Urinary bladder (tissue), 3 donors: ENCODE measurements at regions not wholly inside any gene's neighbourhood (a gene's known extent, or its start where the extent isn't known, plus 50 kb on each side); places are given as distances from the start of the nearest gene placed in this dataset.
A peak's percentile ranks its signal among the peaks of the same experiment; 100 is the strongest.

Experiments used
- DNase-seq: peaks from one replicate; pipeline ENCODE4 v3.0.0-alpha.2; 2015; ENCODE audit errors: extremely low spot score
- H3K27ac ChIP-seq: one replicate; pipeline ENCODE4 v1.5.1; 2013; ENCODE audit warnings: low read depth, mild to moderate bottlenecking, moderate library complexity
- H3K36me3 ChIP-seq: one replicate; pipeline ENCODE4 v1.6.1; 2013; ENCODE audit warnings: mild to moderate bottlenecking, moderate library complexity; ENCODE audit not compliant: insufficient read depth
- H3K4me1 ChIP-seq: one replicate; pipeline ENCODE4 v1.6.1; 2013; ENCODE audit warnings: mild to moderate bottlenecking, moderate library complexity; ENCODE audit not compliant: insufficient read depth
- H3K4me3 ChIP-seq: one replicate; pipeline ENCODE4 v1.5.1; 2013; ENCODE audit warnings: low read depth, low read length
- WGBS: extraction: QIAGEN DNeasy Blood & Tissue Kit; methylation state at CpG from one replicate; pipeline ENCODE4 v1.1.7; 2013; 5-methylcytosine and 5-hydroxymethylcytosine counted together
- donor health status: healthy with polysubstance abuse.
- donor health status: healthy.

GRCh38 chr3:117893638-117894037 is 1141.0 kb downstream of the IGSF11 start:
- Histone ChIP-seq H3K27ac (no peak overlapping the region), H3K4me3 (no peak overlapping the region), H3K36me3 (no peaks in the 10 kb centered on the region), H3K4me1 (no peaks in the 10 kb centered on the region)
- 77% methylated on average over 2 of the region's 2 CpGs for WGBS
- DNase-seq, result no peak

DNA sequence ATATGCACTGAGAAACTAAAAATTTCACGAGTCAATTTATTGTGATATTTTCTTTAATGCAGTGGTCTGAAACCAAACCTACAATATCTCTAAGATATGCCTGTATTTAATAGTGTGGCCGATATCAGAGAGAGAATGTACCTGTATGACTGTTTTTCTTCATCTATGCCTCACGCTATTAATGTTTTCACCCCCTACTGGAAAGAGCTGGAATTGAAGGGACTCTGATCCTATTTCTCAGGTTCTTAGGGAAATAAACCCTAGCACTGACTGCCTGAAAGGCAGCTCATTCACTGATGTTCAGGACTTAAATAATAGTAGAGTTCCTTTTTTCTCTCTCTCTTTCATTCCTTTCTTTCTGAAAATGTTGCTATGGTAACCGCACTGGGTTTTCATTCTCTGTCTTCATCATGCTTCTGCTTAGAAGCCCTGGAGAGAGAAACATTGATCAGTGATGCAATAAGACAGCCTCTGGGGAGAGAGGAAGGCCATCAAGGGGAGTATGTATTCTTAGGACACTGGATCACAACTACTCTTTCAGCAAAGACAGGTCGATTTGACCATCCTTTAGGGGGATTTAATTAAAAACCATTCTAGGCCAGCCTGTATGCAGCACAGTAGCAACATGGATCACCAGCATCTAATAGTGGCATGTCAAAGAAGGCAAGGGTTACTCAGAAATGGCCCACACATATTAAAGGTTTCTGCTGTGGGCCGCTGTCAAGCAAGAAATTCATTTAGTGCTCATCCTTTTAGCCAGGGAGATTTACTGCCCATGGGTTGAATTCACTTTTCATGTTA is 1135.7 kb downstream of the IGSF11 start:
- Histone ChIP-seq H3K27ac (no peak overlapping the region), H3K4me1 (no peaks in the 10 kb centered on the region), H3K4me3 (no peak overlapping the region), H3K36me3 (no peaks in the 10 kb centered on the region)
- 63% methylated on average over 6 of the region's 6 CpGs for WGBS
- no peak for DNase-seq

GRCh38 chr3:117903226-117903625 is 1131.4 kb downstream of the IGSF11 start:
- no peak for DNase-seq
- Histone ChIP-seq H3K4me1 (no peaks in the 10 kb centered on the region), H3K4me3 (no peak overlapping the region), H3K36me3 (no peaks in the 10 kb centered on the region), H3K27ac (no peak overlapping the region)

GRCh38 chr3:117910820-117911521 is 1123.7 kb downstream of the IGSF11 start:
- no peak for DNase-seq
- no peaks in the 10 kb centered on the region for H3K36me3 ChIP-seq
- H3K4me3 ChIP-seq, result no peak overlapping the region
- 77% methylated on average over 3 of the region's 3 CpGs for WGBS
- no peak overlapping the region for H3K27ac ChIP-seq
- H3K4me1 ChIP-seq, result no peaks in the 10 kb centered on the region

DNA sequence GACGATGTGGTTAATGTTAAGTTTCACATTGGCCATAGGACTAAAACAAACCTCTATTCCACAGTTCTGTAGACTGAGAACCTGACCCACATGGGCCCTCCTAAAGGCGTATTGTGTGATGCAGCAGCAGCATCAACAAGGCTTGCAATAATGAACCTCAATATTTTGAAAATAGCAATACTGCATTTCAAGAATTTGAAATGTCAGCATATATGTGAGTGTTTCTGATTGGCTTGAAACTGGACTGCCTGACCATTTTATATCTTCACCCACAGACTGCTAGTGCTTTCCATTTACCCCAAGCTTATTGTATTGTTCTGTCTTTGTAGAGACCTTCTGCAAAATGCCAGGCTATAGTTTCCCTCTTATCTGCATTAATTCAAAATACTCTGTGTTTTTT is 1122.3 kb downstream of the IGSF11 start:
- Histone ChIP-seq H3K36me3 (no peaks in the 10 kb centered on the region), H3K4me3 (no peak overlapping the region), H3K4me1 (no peaks in the 10 kb centered on the region), H3K27ac (no peak overlapping the region)
- no peak for DNase-seq
- WGBS, result 95% methylated on average over 2 of the region's 2 CpGs

GRCh38 chr3:117914540-117915100 is 1120.0 kb downstream of the IGSF11 start:
- WGBS, result 49% methylated on average over 8 of the region's 8 CpGs
- no peak for DNase-seq
- Histone ChIP-seq H3K27ac (no peak overlapping the region), H3K4me1 (no peaks in the 10 kb centered on the region), H3K4me3 (no peak overlapping the region), H3K36me3 (no peaks in the 10 kb centered on the region)

- 95% methylated on average over 2 of the region's 2 CpGs for WGBS
- H3K4me1 ChIP-seq, result no peaks in the 10 kb centered on the region
- no peak overlapping the region for H3K27ac ChIP-seq
- no peak overlapping the region for H3K4me3 ChIP-seq
- no peak for DNase-seq
- H3K36me3 ChIP-seq, result no peaks in the 10 kb centered on the region
Observed at GRCh38 chr3:117916839-117917238, 1117.8 kb downstream of the IGSF11 start.

- no peak overlapping the region for H3K4me3 ChIP-seq
- WGBS, result 78% methylated on average over 1 of the region's 1 CpG
- no peak for DNase-seq
Observed at GRCh38 chr3:117919621-117920020, 1115.0 kb downstream of the IGSF11 start.

GRCh38 chr3:117920253-117920898 is 1114.3 kb downstream of the IGSF11 start:
- Histone ChIP-seq H3K36me3 (no peaks in the 10 kb centered on the region), H3K27ac (no peak overlapping the region), H3K4me1 (no peaks in the 10 kb centered on the region), H3K4me3 (no peak overlapping the region)
- WGBS, result 56% methylated on average over 7 of the region's 7 CpGs
- DNase-seq, result no peak

More at GRCh38 chr3:117919621-117920020, 1115.0 kb downstream of the IGSF11 start:
- no peaks in the 10 kb centered on the region for H3K36me3 ChIP-seq
- no peaks in the 10 kb centered on the region for H3K4me1 ChIP-seq
- no peak overlapping the region for H3K27ac ChIP-seq

GRCh38 chr3:117921411-117921810 is 1113.2 kb downstream of the IGSF11 start:
- Histone ChIP-seq H3K4me3 (no peak overlapping the region), H3K36me3 (no peaks in the 10 kb centered on the region), H3K4me1 (no peaks in the 10 kb centered on the region), H3K27ac (no peak overlapping the region)
- no peak for DNase-seq
- WGBS, result 87% methylated on average over 3 of the region's 3 CpGs

GRCh38 chr3:117922039-117922438 is 1112.6 kb downstream of the IGSF11 start:
- no peak for DNase-seq
- no peaks in the 10 kb centered on the region for H3K4me1 ChIP-seq
- H3K4me3 ChIP-seq, result no peak overlapping the region
- no peaks in the 10 kb centered on the region for H3K36me3 ChIP-seq
- WGBS, result 69% methylated on average over 4 of the region's 4 CpGs
- no peak overlapping the region for H3K27ac ChIP-seq

- DNase-seq, result no peak
- no peak overlapping the region for H3K4me3 ChIP-seq
- H3K27ac ChIP-seq, result no peak overlapping the region
- no peaks in the 10 kb centered on the region for H3K36me3 ChIP-seq
- H3K4me1 ChIP-seq, result no peaks in the 10 kb centered on the region
Observed at GRCh38 chr3:117926819-117927218, 1107.8 kb downstream of the IGSF11 start.

DNA sequence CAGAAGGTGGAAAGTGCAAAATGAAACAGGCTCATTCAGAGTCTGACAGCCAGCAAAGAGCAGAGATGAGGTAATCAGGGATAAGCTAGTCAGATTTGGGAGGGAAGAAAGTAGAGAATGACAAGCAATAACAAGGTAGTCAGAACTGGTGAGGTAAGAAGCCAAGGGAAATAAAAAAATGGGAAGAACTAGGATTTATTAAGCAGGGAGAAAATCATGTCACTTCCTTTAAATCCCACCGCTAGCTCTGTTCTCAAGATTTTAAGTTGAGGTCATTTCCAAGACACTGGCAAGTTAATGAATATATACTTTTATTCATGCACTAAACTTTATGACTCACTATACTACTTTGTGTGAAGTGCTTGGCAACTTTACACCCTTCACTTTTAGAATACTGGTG is 1106.8 kb downstream of the IGSF11 start:
- 80% methylated on average over 1 of the region's 1 CpG for WGBS
- no peak overlapping the region for H3K27ac ChIP-seq
- no peak for DNase-seq
- no peak overlapping the region for H3K4me3 ChIP-seq
- no peaks in the 10 kb centered on the region for H3K4me1 ChIP-seq
- no peaks in the 10 kb centered on the region for H3K36me3 ChIP-seq

GRCh38 chr3:117928836-117929235 is 1105.8 kb downstream of the IGSF11 start:
- Histone ChIP-seq H3K4me3 (no peak overlapping the region), H3K4me1 (no peaks in the 10 kb centered on the region), H3K36me3 (no peaks in the 10 kb centered on the region), H3K27ac (no peak overlapping the region)
- DNase-seq, result peak; percentile 14
